Prostate gland (tissue), 2 donors: ENCODE measurements at regions not wholly inside any gene's neighbourhood (a gene's known extent, or its start where the extent isn't known, plus 50 kb on each side); places are given as distances from the start of the nearest gene placed in this dataset.

Experiments
- DNase-seq: peaks from one replicate; pipeline ENCODE4 v3.0.0-alpha.2; 2019; ENCODE audit warnings: low spot score
- H3K27ac ChIP-seq, 2 donors: fragments of 200-600 bp; sonication (generic); 2 replicates each; pipeline ENCODE4 v1.5.1; 2017 to 2019
- H3K27me3 ChIP-seq: fragments of 200-600 bp; sonication (generic); replicated peaks from 2 replicates; pipeline ENCODE4 v1.5.1; 2019; ENCODE audit not compliant: insufficient read depth
- H3K36me3 ChIP-seq, 2 donors: fragments of 200-600 bp; sonication (generic); 1 replicate in 1 of 2; 2 replicates in 1 of 2; pipeline versions ENCODE4 v1.5.1 to v1.8.1; 2017 to 2019
- H3K4me1 ChIP-seq: fragments of 200-600 bp; sonication (generic); replicated peaks from 2 replicates; pipeline ENCODE4 v1.5.1; 2019
- H3K4me3 ChIP-seq, 2 donors: fragments of 200-600 bp; sonication (generic); 2 replicates each; pipeline ENCODE4 v1.5.1; 2017 to 2019
- H3K9me3 ChIP-seq: fragments of 200-600 bp; sonication (generic); 2 replicates; pipeline ENCODE4 v1.5.1; 2017
- POLR2A ChIP-seq: fragments of 450-650 bp; IDR thresholded peaks from one replicate; pipeline ENCODE4 v1.6.1; 2016; ENCODE audit warnings: antibody characterized with exemption, mild to moderate bottlenecking
- POLR2AphosphoS5 ChIP-seq: sonication (generic); formaldehyde crosslinking; IDR thresholded peaks from one replicate; pipeline ENCODE4 v1.6.1; 2017; ENCODE audit warnings: antibody characterized with exemption
- WGBS: methylation state at CpG from one replicate; pipeline ENCODE4 v1.1.5; 2018; 5-methylcytosine and 5-hydroxymethylcytosine counted together
- intact Hi-C: fragments of 100-400 bp; cut with DNase I; formaldehyde crosslinking; loops from one replicate; pipeline ENCODE4 v1.14.2; 2022
- TF ChIP-seq, protein P1 (sequence below), 4 experiments: fragments of 200-600 bp in 2 of 4; fragments of 450-650 bp in 2 of 4; sonication (generic) in 2 of 4; IDR thresholded peaks; 1 replicate in 3 of 4; 2 replicates in 1 of 4; pipeline ENCODE4 v1.5.1; 2016 to 2019; ENCODE audit warnings: antibody characterized with exemption in 4 of 4, mild to moderate bottlenecking in 2 of 4, moderate library complexity in 2 of 4

DNA sequence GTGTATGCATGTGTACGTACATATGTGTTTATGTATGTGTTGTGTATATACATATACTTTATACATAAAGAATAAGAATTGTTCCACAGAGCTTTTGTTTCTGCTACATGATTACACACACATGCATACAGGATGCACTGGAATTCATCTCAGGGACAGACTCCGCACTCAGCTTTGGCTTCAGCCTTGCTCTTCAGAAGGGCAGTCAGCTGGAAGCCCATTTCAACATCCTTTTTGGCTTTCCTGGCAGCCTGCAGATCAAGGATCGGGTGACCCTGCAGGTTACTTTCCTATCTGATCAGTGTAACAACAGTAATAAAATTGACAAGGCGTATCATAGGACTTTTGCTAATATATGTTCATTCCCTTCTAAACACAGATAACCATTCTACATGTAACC lies 144.1 kb upstream of the COPS8 start:
- WGBS: 90% methylated on average over 4 of the region's 4 CpGs
- Histone ChIP-seq H3K4me3 (no peak overlapping the region), H3K9me3 (no peaks in the 10 kb centered on the region), H3K27me3 (peaks cover 2% of the 10 kb centered on the region), H3K4me1 (no peaks in the 10 kb centered on the region), H3K36me3 (no peaks in the 10 kb centered on the region), H3K27ac (no peak overlapping the region)
- intact Hi-C loops: no loop called here
- DNase-seq: no peak
- TF ChIP-seq POLR2A (no peak), POLR2AphosphoS5 (no peak)
- TF ChIP-seq, protein P1, sequence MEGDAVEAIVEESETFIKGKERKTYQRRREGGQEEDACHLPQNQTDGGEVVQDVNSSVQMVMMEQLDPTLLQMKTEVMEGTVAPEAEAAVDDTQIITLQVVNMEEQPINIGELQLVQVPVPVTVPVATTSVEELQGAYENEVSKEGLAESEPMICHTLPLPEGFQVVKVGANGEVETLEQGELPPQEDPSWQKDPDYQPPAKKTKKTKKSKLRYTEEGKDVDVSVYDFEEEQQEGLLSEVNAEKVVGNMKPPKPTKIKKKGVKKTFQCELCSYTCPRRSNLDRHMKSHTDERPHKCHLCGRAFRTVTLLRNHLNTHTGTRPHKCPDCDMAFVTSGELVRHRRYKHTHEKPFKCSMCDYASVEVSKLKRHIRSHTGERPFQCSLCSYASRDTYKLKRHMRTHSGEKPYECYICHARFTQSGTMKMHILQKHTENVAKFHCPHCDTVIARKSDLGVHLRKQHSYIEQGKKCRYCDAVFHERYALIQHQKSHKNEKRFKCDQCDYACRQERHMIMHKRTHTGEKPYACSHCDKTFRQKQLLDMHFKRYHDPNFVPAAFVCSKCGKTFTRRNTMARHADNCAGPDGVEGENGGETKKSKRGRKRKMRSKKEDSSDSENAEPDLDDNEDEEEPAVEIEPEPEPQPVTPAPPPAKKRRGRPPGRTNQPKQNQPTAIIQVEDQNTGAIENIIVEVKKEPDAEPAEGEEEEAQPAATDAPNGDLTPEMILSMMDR (IDR thresholded peaks at IDR 0.05): no peak

DNA sequence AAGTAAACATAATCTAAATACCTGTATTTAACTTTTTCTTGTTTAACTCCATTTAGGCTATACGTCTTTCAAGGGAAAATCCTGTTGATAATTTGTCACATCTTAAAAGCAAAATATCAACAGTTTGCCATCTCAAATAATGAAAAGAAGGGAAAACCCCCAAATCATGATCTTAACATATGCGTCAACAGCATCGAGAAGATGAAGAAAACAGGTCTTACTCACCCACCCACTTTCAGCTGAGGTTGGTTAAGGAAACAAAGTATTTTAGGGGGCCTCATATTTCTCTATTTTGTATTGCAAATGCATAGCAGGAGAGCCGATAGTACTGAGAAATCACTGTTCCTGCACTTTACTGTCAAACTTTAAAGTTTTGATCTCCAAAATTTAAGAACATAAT lies 143.1 kb upstream of the COPS8 start:
- Histone ChIP-seq H3K27ac (no peak overlapping the region), H3K4me1 (no peaks in the 10 kb centered on the region), H3K4me3 (no peak overlapping the region), H3K36me3 (no peaks in the 10 kb centered on the region), H3K9me3 (no peaks in the 10 kb centered on the region), H3K27me3 (peaks cover 2% of the 10 kb centered on the region)
- intact Hi-C loops: no loop called here
- WGBS: 66% methylated on average over 4 of the region's 4 CpGs
- no peak for DNase-seq
- TF ChIP-seq POLR2AphosphoS5 (no peak), POLR2A (no peak)
- TF ChIP-seq, protein P1 (IDR thresholded peaks at IDR 0.05): no peak

DNA sequence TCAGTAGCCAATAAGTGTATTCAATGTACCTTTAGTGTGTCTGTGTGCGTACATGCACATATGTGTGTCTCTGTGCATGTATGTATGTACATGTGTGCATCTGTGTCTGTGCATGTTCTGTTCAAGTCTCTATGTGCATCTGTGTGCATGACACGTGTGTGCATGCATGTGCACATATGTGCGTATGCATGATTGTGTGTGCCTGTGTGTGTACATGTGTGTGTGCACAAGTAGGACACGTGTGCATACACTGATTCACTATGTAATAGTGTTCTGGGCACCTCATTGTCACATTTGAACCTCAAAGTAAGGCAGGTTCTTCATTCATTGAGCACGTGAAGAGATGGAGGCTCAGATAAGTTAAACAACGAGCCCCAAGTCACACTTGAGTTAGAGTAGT lies 142.6 kb upstream of the COPS8 start:
- Histone ChIP-seq H3K9me3 (no peaks in the 10 kb centered on the region), H3K36me3 (no peaks in the 10 kb centered on the region), H3K4me1 (no peaks in the 10 kb centered on the region), H3K27ac (no peak overlapping the region), H3K27me3 (peaks cover 2% of the 10 kb centered on the region), H3K4me3 (no peak overlapping the region)
- intact Hi-C loops: no loop called here
- WGBS: 81% methylated on average over 6 of the region's 6 CpGs
- TF ChIP-seq POLR2A (no peak), POLR2AphosphoS5 (no peak)
- TF ChIP-seq, protein P1 (IDR thresholded peaks at IDR 0.05): no peak
- DNase-seq: no peak

DNA sequence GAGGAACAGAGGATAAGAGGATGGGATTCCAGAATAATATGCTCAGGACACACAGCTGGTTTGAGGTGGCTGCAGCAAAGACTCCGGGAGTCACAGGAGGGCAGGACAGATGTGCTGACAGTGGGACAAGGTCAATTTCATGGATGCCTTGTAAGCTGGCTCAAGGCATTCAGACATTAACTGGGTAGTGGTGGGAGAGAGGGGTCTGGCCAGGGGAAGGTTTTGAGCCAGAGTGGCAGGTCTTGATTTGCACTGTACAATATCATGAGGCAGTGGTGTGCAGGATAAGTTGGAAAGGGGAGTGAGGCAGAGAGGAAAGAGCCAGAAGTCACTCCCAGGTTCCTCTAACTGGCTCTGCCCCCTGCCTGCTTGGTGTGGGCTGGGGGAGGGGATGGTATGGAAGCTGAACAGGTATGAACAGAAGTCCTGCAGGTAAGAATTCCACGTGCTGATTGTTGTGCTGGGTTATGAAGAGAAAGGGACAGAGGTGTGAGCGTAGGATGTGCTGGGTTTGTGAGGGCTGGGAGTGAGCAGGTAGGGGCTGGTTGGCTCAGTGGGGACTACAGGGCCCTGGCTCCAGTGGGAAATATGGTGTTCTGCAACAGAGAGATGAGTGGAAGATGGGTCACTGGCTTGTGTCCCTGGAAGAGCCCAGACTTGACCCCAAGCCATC lies 141.7 kb upstream of the COPS8 start:
- H3K9me3 ChIP-seq: no peaks in the 10 kb centered on the region
- 77% methylated on average over 3 of the region's 3 CpGs for WGBS
- no peaks in the 10 kb centered on the region for H3K36me3 ChIP-seq
- no peak for DNase-seq
- H3K4me3 ChIP-seq: no peak overlapping the region
- H3K27me3 ChIP-seq: peaks cover 2% of the 10 kb centered on the region
- H3K4me1 ChIP-seq: no peaks in the 10 kb centered on the region
- intact Hi-C loops: no loop called here
- TF ChIP-seq, protein P1 (IDR thresholded peaks at IDR 0.05): no peak
- no peak for TF ChIP-seq POLR2AphosphoS5
- no peak for TF ChIP-seq POLR2A
- no peak overlapping the region for H3K27ac ChIP-seq

DNA sequence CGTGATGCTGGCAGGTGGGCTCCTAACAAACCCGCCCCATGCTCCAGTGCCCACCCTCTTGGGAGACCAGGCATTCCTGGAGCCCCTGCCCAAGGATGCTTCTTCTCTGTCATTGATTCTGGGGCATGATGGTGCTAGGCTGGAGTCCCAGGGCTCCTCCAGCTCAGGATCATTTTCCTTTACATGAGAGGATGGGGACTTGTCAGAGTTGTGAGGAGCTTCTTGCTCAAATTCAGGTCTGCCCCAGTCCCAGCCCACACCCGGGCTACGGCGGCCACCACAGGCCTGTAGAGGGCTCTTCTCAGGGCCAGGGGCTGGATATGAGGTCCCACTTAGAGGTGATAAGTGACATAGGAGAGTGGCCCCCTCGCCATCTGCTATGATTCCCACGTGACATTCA lies 141.1 kb upstream of the COPS8 start:
- H3K36me3 ChIP-seq: no peaks in the 10 kb centered on the region
- intact Hi-C loops: no loop called here
- no peak for TF ChIP-seq POLR2AphosphoS5
- no peak for TF ChIP-seq POLR2A
- no peaks in the 10 kb centered on the region for H3K4me1 ChIP-seq
- peaks cover 2% of the 10 kb centered on the region for H3K27me3 ChIP-seq
- WGBS: 96% methylated on average over 7 of the region's 7 CpGs
- H3K27ac ChIP-seq: no peak overlapping the region
- DNase-seq: no peak
- no peak overlapping the region for H3K4me3 ChIP-seq
- H3K9me3 ChIP-seq: no peaks in the 10 kb centered on the region
